Natural killer cell (primary cell): ENCODE measurements at regions not wholly inside any gene's neighbourhood (a gene's known extent, or its start where the extent isn't known, plus 50 kb on each side); places are given as distances from the start of the nearest gene placed in this dataset.

Source experiments
- ATAC-seq, 3 donors: fragments of 150-1000 bp in 2 of 3; fragments of 200-7000 bp in 1 of 3; cut with Tn5 transposase; 1 replicate in 1 of 3; 2 replicates in 2 of 3; pipeline ENCODE4 v1.10.0; 2021; ENCODE audit warnings: mild to moderate bottlenecking in 2 of 3, moderate library complexity in 2 of 3
- DNase-seq, 2 donors: peaks; one replicate each; pipeline versions ENCODE4 v3.0.0 to v3.0.0-alpha.2; 2013 to 2021; ENCODE audit warnings: mixed read lengths in 1 of 2
- H3K27ac ChIP-seq: one replicate; pipeline ENCODE4 v1.5.1; 2013; ENCODE audit warnings: mild to moderate bottlenecking, low read length
- H3K27me3 ChIP-seq: one replicate; pipeline ENCODE4 v1.6.1; 2013; ENCODE audit warnings: low read length; ENCODE audit not compliant: control insufficient read depth, insufficient read depth
- H3K36me3 ChIP-seq: one replicate; pipeline ENCODE4 v1.6.1; 2013; ENCODE audit warnings: low read length; ENCODE audit not compliant: control insufficient read depth, insufficient read depth
- H3K4me1 ChIP-seq: one replicate; pipeline ENCODE4 v1.6.1; 2013; ENCODE audit warnings: low read length; ENCODE audit not compliant: control insufficient read depth, insufficient read depth
- H3K4me3 ChIP-seq: one replicate; pipeline ENCODE4 v1.5.1; 2013; ENCODE audit warnings: low read length
- H3K9me3 ChIP-seq: one replicate; pipeline ENCODE4 v1.6.1; 2013; ENCODE audit warnings: low read length; ENCODE audit not compliant: control insufficient read depth, insufficient read depth
- H3K27ac Mint-ChIP-seq, 2 donors: one replicate each; pipeline ENCODE4 v1.8.0; 2022; ENCODE audit warnings: mild to moderate bottlenecking in 2 of 2, mixed read lengths in 2 of 2, moderate library complexity in 1 of 2
- H3K27me3 Mint-ChIP-seq, 2 donors: one replicate each; pipeline ENCODE4 v1.8.0; 2022; ENCODE audit warnings: low read depth in 2 of 2, mixed read lengths in 2 of 2
- H3K36me3 Mint-ChIP-seq: one replicate; pipeline ENCODE4 v1.8.0; 2022; ENCODE audit warnings: mixed read lengths
- H3K4me1 Mint-ChIP-seq, 2 donors: one replicate each; pipeline ENCODE4 v1.8.0; 2022; ENCODE audit warnings: mixed read lengths in 2 of 2
- H3K4me3 Mint-ChIP-seq: one replicate; pipeline ENCODE4 v1.8.0; 2022; ENCODE audit warnings: mild to moderate bottlenecking, moderate library complexity, mixed read lengths
- H3K9me3 Mint-ChIP-seq, 2 donors: one replicate each; pipeline ENCODE4 v1.8.0; 2022; ENCODE audit warnings: mixed read lengths in 2 of 2
- CTCF ChIP-seq: fragments of 200-600 bp; IDR thresholded peaks from one replicate; pipeline ENCODE4 v1.8.0; 2022; ENCODE audit warnings: antibody characterized with exemption
- WGBS: methylation state at CpG from one replicate; pipeline ENCODE4 v1.1.7; 2013; ENCODE audit warnings: missing lambda C conversion rate; ENCODE audit not compliant: insufficient coverage; 5-methylcytosine and 5-hydroxymethylcytosine counted together
- intact Hi-C: fragments of 100-400 bp; cut with micrococcal nuclease; formaldehyde crosslinking; loops from one replicate; pipeline ENCODE4 v1.14.2; 2022

GRCh38 chr1:104156738-104157137 is 407.0 kb downstream of the AMY1C start:
- ATAC-seq (no peak), DNase-seq (no peak)
- no peaks in the 10 kb centered on the region for H3K36me3 Mint-ChIP-seq
- intact Hi-C loops: no loop called here
- H3K27me3 Mint-ChIP-seq: no peaks in the 10 kb centered on the region
- no peaks in the 10 kb centered on the region for H3K4me1 ChIP-seq
- peaks cover 12 to 19% of the 10 kb centered on the region in 2 donors for H3K9me3 Mint-ChIP-seq
- H3K4me1 Mint-ChIP-seq: no peaks in the 10 kb centered on the region
- H3K27ac ChIP-seq: no peak overlapping the region
- no peak for TF ChIP-seq CTCF
- WGBS: 89% methylated on average over 3 of the region's 4 CpGs
- H3K27ac Mint-ChIP-seq: no peak overlapping the region
- no peaks in the 10 kb centered on the region for H3K36me3 ChIP-seq
- H3K4me3 Mint-ChIP-seq: no peak overlapping the region
- H3K4me3 ChIP-seq: no peak overlapping the region
- H3K9me3 ChIP-seq: peaks cover 7% of the 10 kb centered on the region
- no peaks in the 10 kb centered on the region for H3K27me3 ChIP-seq

- no peaks in the 10 kb centered on the region for H3K4me1 Mint-ChIP-seq
- no peak for ATAC-seq
- H3K4me1 ChIP-seq: no peaks in the 10 kb centered on the region
- no peak overlapping the region for H3K4me3 ChIP-seq
- H3K9me3 ChIP-seq: no peaks in the 10 kb centered on the region
- 81% methylated on average over 3 of the region's 3 CpGs for WGBS
- H3K9me3 Mint-ChIP-seq: peaks cover 9 to 17% of the 10 kb centered on the region in 2 donors
- no peaks in the 10 kb centered on the region for H3K27me3 Mint-ChIP-seq
- H3K4me3 Mint-ChIP-seq: no peak overlapping the region
- H3K27ac ChIP-seq: no peak overlapping the region
- TF ChIP-seq CTCF: no peak
- H3K27ac Mint-ChIP-seq: no peak overlapping the region
- DNase-seq: no peak
- intact Hi-C loops: no loop called here
- no peaks in the 10 kb centered on the region for H3K36me3 Mint-ChIP-seq
- H3K27me3 ChIP-seq: peaks cover 2% of the 10 kb centered on the region
- H3K36me3 ChIP-seq: no peaks in the 10 kb centered on the region
Measured at GRCh38 chr1:104163912-104164476, 414.3 kb downstream of the AMY1C start.

- no peaks in the 10 kb centered on the region for H3K9me3 ChIP-seq
- H3K36me3 ChIP-seq: no peaks in the 10 kb centered on the region
- H3K27me3 ChIP-seq: peaks cover 2% of the 10 kb centered on the region
- intact Hi-C loops: no loop called here
- no peak overlapping the region for H3K27ac Mint-ChIP-seq
- ATAC-seq: no peak
- H3K27me3 Mint-ChIP-seq: peaks cover 0 to 2% of the 10 kb centered on the region in 2 donors
- H3K4me3 Mint-ChIP-seq: no peak overlapping the region
- TF ChIP-seq CTCF: no peak
- no peaks in the 10 kb centered on the region for H3K4me1 ChIP-seq
- 94% methylated on average over 25 of the region's 25 CpGs for WGBS
- no peaks in the 10 kb centered on the region for H3K36me3 Mint-ChIP-seq
- no peak for DNase-seq
- H3K4me1 Mint-ChIP-seq: no peaks in the 10 kb centered on the region
- H3K4me3 ChIP-seq: no peak overlapping the region
- H3K9me3 Mint-ChIP-seq: peaks cover 6 to 18% of the 10 kb centered on the region in 2 donors
- H3K27ac ChIP-seq: no peak overlapping the region
Measured at GRCh38 chr1:104172243-104172681, 422.6 kb downstream of the AMY1C start.

GRCh38 chr1:104182251-104182650 is 432.6 kb downstream of the AMY1C start:
- H3K4me1 Mint-ChIP-seq: no peaks in the 10 kb centered on the region
- no peak overlapping the region for H3K27ac Mint-ChIP-seq
- no peaks in the 10 kb centered on the region for H3K36me3 Mint-ChIP-seq
- DNase-seq: no peak
- no peaks in the 10 kb centered on the region for H3K27me3 Mint-ChIP-seq
- H3K9me3 ChIP-seq: peaks cover 3% of the 10 kb centered on the region
- no peaks in the 10 kb centered on the region for H3K27me3 ChIP-seq
- H3K4me3 ChIP-seq: no peak overlapping the region
- H3K4me1 ChIP-seq: no peaks in the 10 kb centered on the region
- no peak overlapping the region for H3K27ac ChIP-seq
- TF ChIP-seq CTCF: no peak
- no peaks in the 10 kb centered on the region for H3K36me3 ChIP-seq
- intact Hi-C loops: no loop called here
- peaks cover 5 to 6% of the 10 kb centered on the region in 2 donors for H3K9me3 Mint-ChIP-seq
- H3K4me3 Mint-ChIP-seq: no peak overlapping the region
- 14% methylated on average over 1 of the region's 3 CpGs for WGBS
- ATAC-seq: no peak
